ENCODE measurements at regions not wholly inside any gene's neighbourhood (a gene's known extent, or its start where the extent isn't known, plus 50 kb on each side); places are given as distances from the start of the nearest gene placed in this dataset.
"Not testable (repeated sequence)": the region's sequence is repeated elsewhere in the genome, so short reads cannot be mapped to it uniquely, and the experiment has no call there.

GRCh38 chr11:100409267-100409666, 277.8 kb upstream of the ARHGAP42 start:
- DNase-seq (ENCODE audit: low read depth): not testable (repeated sequence)

- no peak for DNase-seq (ENCODE audit: low read depth)
These were observed 267.6 kb upstream of the ARHGAP42 start for GRCh38 chr11:100419518-100419917.

- no peak for DNase-seq (ENCODE audit: low read depth)
These were observed 252.1 kb upstream of the ARHGAP42 start for GRCh38 chr11:100434821-100435641.

- no peak for DNase-seq (ENCODE audit: low read depth)
These were observed 248.7 kb upstream of the ARHGAP42 start for GRCh38 chr11:100438376-100438775.

- DNase-seq (ENCODE audit: low read depth): no peak
These were observed 246.0 kb upstream of the ARHGAP42 start for GRCh38 chr11:100441086-100441485.

- no peak for DNase-seq (ENCODE audit: low read depth)
These were observed 245.1 kb upstream of the ARHGAP42 start for GRCh38 chr11:100442017-100442416.

GRCh38 chr11:100445231-100445735, 241.8 kb upstream of the ARHGAP42 start:
- DNase-seq (ENCODE audit: low read depth): no peak

GRCh38 chr11:100451801-100452460, 235.2 kb upstream of the ARHGAP42 start:
- DNase-seq (ENCODE audit: low read depth): not testable (repeated sequence)

- no peak for DNase-seq (ENCODE audit: low read depth)
These were observed 227.3 kb upstream of the ARHGAP42 start for GRCh38 chr11:100459811-100460210.

- no peak for DNase-seq (ENCODE audit: low read depth)
These were observed 226.7 kb upstream of the ARHGAP42 start for GRCh38 chr11:100460426-100460825.

GRCh38 chr11:100467821-100468508, 219.1 kb upstream of the ARHGAP42 start:
- DNase-seq (ENCODE audit: low read depth): no peak

- no peak for DNase-seq (ENCODE audit: low read depth)
These were observed 217.3 kb upstream of the ARHGAP42 start for GRCh38 chr11:100469835-100470234.

- DNase-seq (ENCODE audit: low read depth): no peak
These were observed 214.2 kb upstream of the ARHGAP42 start for GRCh38 chr11:100472727-100473389.

- DNase-seq (ENCODE audit: low read depth): no peak
These were observed 213.7 kb upstream of the ARHGAP42 start for GRCh38 chr11:100473390-100473740.

GRCh38 chr11:100484948-100485347, 202.1 kb upstream of the ARHGAP42 start:
- no peak for DNase-seq (ENCODE audit: low read depth)

- DNase-seq (ENCODE audit: low read depth): no peak
These were observed 188.3 kb upstream of the ARHGAP42 start for GRCh38 chr11:100498780-100499179.

- DNase-seq (ENCODE audit: low read depth): no peak
These were observed 185.6 kb upstream of the ARHGAP42 start for GRCh38 chr11:100501450-100501849.

- no peak for DNase-seq (ENCODE audit: low read depth)
These were observed 174.6 kb upstream of the ARHGAP42 start for GRCh38 chr11:100512475-100512874.

- DNase-seq (ENCODE audit: low read depth): no peak
These were observed 172.0 kb upstream of the ARHGAP42 start for GRCh38 chr11:100515087-100515486.

GRCh38 chr11:100525197-100525596, 161.9 kb upstream of the ARHGAP42 start:
- no peak for DNase-seq (ENCODE audit: low read depth)

GRCh38 chr11:100525635-100526034, 161.5 kb upstream of the ARHGAP42 start:
- no peak for DNase-seq (ENCODE audit: low read depth)

- no peak for DNase-seq (ENCODE audit: low read depth)
These were observed 158.1 kb upstream of the ARHGAP42 start for GRCh38 chr11:100528872-100529416.
